ENCODE measurements at regions not wholly inside any gene's neighbourhood (a gene's known extent, or its start where the extent isn't known, plus 50 kb on each side); places are given as distances from the start of the nearest gene placed in this dataset.
A peak's percentile ranks its signal among the peaks of the same experiment; 100 is the strongest.

- DNase-seq, result no peak
Measured at GRCh38 chr3:113096188-113096892, 105.6 kb downstream of the GTPBP8 start.

- DNase-seq, result no peak
Measured at GRCh38 chr3:113097960-113098447, 107.2 kb downstream of the GTPBP8 start.

GRCh38 chr3:113100063-113100462 is 109.3 kb downstream of the GTPBP8 start:
- DNase-seq, result no peak

GRCh38 chr3:113103588-113103987 is 107.8 kb upstream of the BOC start:
- no peak for DNase-seq

GRCh38 chr3:113104357-113105092 is 106.8 kb upstream of the BOC start:
- DNase-seq, result no peak

GRCh38 chr3:113105093-113105449 is 106.3 kb upstream of the BOC start:
- DNase-seq, result no peak

- no peak for DNase-seq
Measured at GRCh38 chr3:113105966-113106660, 105.2 kb upstream of the BOC start.

GRCh38 chr3:113110267-113110666 is 101.1 kb upstream of the BOC start:
- DNase-seq, result no peak

GRCh38 chr3:113111011-113111707 is 100.2 kb upstream of the BOC start:
- no peak for DNase-seq

- DNase-seq, result no peak
Measured at GRCh38 chr3:113113361-113113760, 98.0 kb upstream of the BOC start.

- no peak for DNase-seq
Measured at GRCh38 chr3:113117511-113118234, 93.7 kb upstream of the BOC start.

- DNase-seq, result no peak
Measured at GRCh38 chr3:113118336-113118735, 93.0 kb upstream of the BOC start.

- peak; percentile 7 for DNase-seq
Measured at GRCh38 chr3:113124256-113124830, 87.0 kb upstream of the BOC start.

- DNase-seq, result no peak
Measured at GRCh38 chr3:113125951-113126350, 85.4 kb upstream of the BOC start.

GRCh38 chr3:113128386-113129015 is 82.9 kb upstream of the BOC start:
- no peak for DNase-seq

- DNase-seq, result no peak
Measured at GRCh38 chr3:113129168-113129567, 82.2 kb upstream of the BOC start.

- DNase-seq, result no peak
Measured at GRCh38 chr3:113132571-113132996, 78.8 kb upstream of the BOC start.

GRCh38 chr3:113133140-113133539 is 78.2 kb upstream of the BOC start:
- DNase-seq, result no peak

- no peak for DNase-seq
Measured at GRCh38 chr3:113136071-113136470, 75.3 kb upstream of the BOC start.

GRCh38 chr3:113136544-113136943 is 74.8 kb upstream of the BOC start:
- DNase-seq, result no peak
